ENCODE measurements at regions not wholly inside any gene's neighbourhood (a gene's known extent, or its start where the extent isn't known, plus 50 kb on each side); places are given as distances from the start of the nearest gene placed in this dataset.
"Not testable (repeated sequence)": the region's sequence is repeated elsewhere in the genome, so short reads cannot be mapped to it uniquely, and the experiment has no call there.

GRCh38 chr9:106228861-106229260, 534.5 kb downstream of the TMEM38B start (continued):
- TF ChIP-seq ARID4B (CRISPR knock-in tag; IDR thresholded peaks at IDR 0.05; ENCODE audit: borderline replicate concordance) (no peak), HMGXB4 (CRISPR knock-in tag; IDR thresholded peaks at IDR 0.05) (no peak), ZNF416 (CRISPR knock-in tag; IDR thresholded peaks at IDR 0.05) (no peak), ZSCAN18 (CRISPR knock-in tag; IDR thresholded peaks at IDR 0.05) (no peak), ETV6 (CRISPR knock-in tag; IDR thresholded peaks at IDR 0.05) (no peak), ZNF281 (CRISPR knock-in tag; IDR thresholded peaks at IDR 0.05) (no peak), ESRRA (CRISPR knock-in tag; IDR thresholded peaks at IDR 0.05; ENCODE audit: borderline replicate concordance) (no peak)

GRCh38 chr9:106233116-106233515, 538.8 kb downstream of the TMEM38B start:
- H3K9me3 Mint-ChIP-seq, result peaks cover 21% of the 10 kb centered on the region
- POLR2A ChIA-PET, result no interaction called here
- no peak overlapping the region for H3K4me3 Mint-ChIP-seq
- H3K36me3 Mint-ChIP-seq, result no peaks in the 10 kb centered on the region
- CTCF ChIA-PET, result no interaction called here
- DNase-seq (ENCODE audit: low spot score) (no peak), ATAC-seq (no peak)
- no peak overlapping the region for H3K27ac Mint-ChIP-seq
- 0 out of 2 replicates have a peak, but pooled peaks cover 2% of the 10 kb centered on the region for H3K4me1 Mint-ChIP-seq
- no peaks in the 10 kb centered on the region for H3K27me3 Mint-ChIP-seq (ENCODE audit: low read depth)
- TF ChIP-seq MAX (CRISPR knock-in tag; IDR thresholded peaks at IDR 0.05) (no peak), ZNF512 (CRISPR knock-in tag; IDR thresholded peaks at IDR 0.05; ENCODE audit: borderline replicate concordance) (0 out of 2 replicates have a peak, but pooled peaks have one; percentile 35), AR (CRISPR knock-in tag; IDR thresholded peaks at IDR 0.05) (no peak)

- peaks cover 33% of the 10 kb centered on the region for H3K36me3 Mint-ChIP-seq
- POLR2A ChIA-PET; H3K27me3 Mint-ChIP-seq (ENCODE audit: low read depth); H3K27ac Mint-ChIP-seq; ATAC-seq; CTCF ChIA-PET; H3K4me3 Mint-ChIP-seq; DNase-seq (ENCODE audit: low spot score); H3K4me1 Mint-ChIP-seq: not testable (repeated sequence)
- H3K9me3 Mint-ChIP-seq, result peaks cover 52% of the 10 kb centered on the region
Measured at GRCh38 chr9:106260908-106261307, 566.6 kb downstream of the TMEM38B start.

Measured in WTC11 (cell line).